Loucy (cell line): ENCODE measurements at regions not wholly inside any gene's neighbourhood (a gene's known extent, or its start where the extent isn't known, plus 50 kb on each side); places are given as distances from the start of the nearest gene placed in this dataset.
"Not testable (repeated sequence)": the region's sequence is repeated elsewhere in the genome, so short reads cannot be mapped to it uniquely, and the experiment has no call there.

Experiments used
- H2AFZ ChIP-seq: fragments of 200-600 bp; sonication (generic); 2 replicates; pipeline ENCODE4 v1.6.0; 2016; ENCODE audit warnings: antibody characterized with exemption, mild to moderate bottlenecking, low read length, moderate library complexity
- H3F3A ChIP-seq: fragments of 200-600 bp; 2 replicates; pipeline ENCODE4 v1.6.0; 2016; ENCODE audit warnings: antibody characterized with exemption, low read depth, mild to moderate bottlenecking
- H3K27me3 ChIP-seq: fragments of 200-600 bp; sonication (generic); 2 replicates; pipeline ENCODE4 v1.6.1; 2014; ENCODE audit warnings: low read length, mild to moderate bottlenecking; ENCODE audit not compliant: insufficient read depth, poor library complexity, severe bottlenecking
- H3K36me3 ChIP-seq: fragments of 200-600 bp; sonication (generic); 2 replicates; pipeline ENCODE4 v1.6.1; 2016; ENCODE audit warnings: low read length; ENCODE audit not compliant: insufficient read depth
- H3K4me1 ChIP-seq: fragments of 200-600 bp; sonication (generic); 2 replicates; pipeline ENCODE4 v1.5.1; 2014; ENCODE audit warnings: low read length, mild to moderate bottlenecking; ENCODE audit not compliant: insufficient read depth, poor library complexity, severe bottlenecking
- H3K4me2 ChIP-seq: fragments of 200-600 bp; sonication (generic); 2 replicates; pipeline ENCODE4 v1.6.0; 2014; ENCODE audit warnings: antibody characterized with exemption, low read length, low read depth, mild to moderate bottlenecking; ENCODE audit not compliant: poor library complexity, severe bottlenecking
- H3K4me3 ChIP-seq: fragments of 200-600 bp; sonication (generic); 2 replicates; pipeline ENCODE4 v1.5.1; 2014; ENCODE audit warnings: low read length, mild to moderate bottlenecking, mixed read lengths; ENCODE audit not compliant: poor library complexity, severe bottlenecking
- H3K79me2 ChIP-seq: fragments of 200-600 bp; sonication (generic); 2 replicates; pipeline ENCODE4 v1.6.1; 2014; ENCODE audit warnings: low read length; ENCODE audit not compliant: insufficient read depth
- H3K9ac ChIP-seq: fragments of 200-600 bp; sonication (generic); 2 replicates; pipeline ENCODE4 v1.6.0; 2014; ENCODE audit warnings: mild to moderate bottlenecking, low read depth, low read length, moderate library complexity; ENCODE audit not compliant: poor library complexity, severe bottlenecking
- H3K9me2 ChIP-seq: fragments of 200-600 bp; sonication (generic); replicated peaks from 2 replicates; pipeline ENCODE4 v1.6.1; 2016; ENCODE audit warnings: low read depth, low read length, mixed read lengths
- H3K9me3 ChIP-seq: fragments of 200-600 bp; sonication (generic); 2 replicates; pipeline ENCODE4 v1.6.1; 2014; ENCODE audit warnings: mild to moderate bottlenecking, antibody characterized with exemption, low read length, low read depth; ENCODE audit not compliant: insufficient read depth
- H4K20me1 ChIP-seq: fragments of 200-600 bp; sonication (generic); 2 replicates; pipeline ENCODE4 v1.6.0; 2014; ENCODE audit warnings: antibody characterized with exemption, low read length, mild to moderate bottlenecking; ENCODE audit not compliant: insufficient read depth, poor library complexity, severe bottlenecking
- CTCF ChIP-seq: fragments of 200-600 bp; sonication (generic); conservative IDR thresholded peaks from 2 replicates; pipeline ENCODE4 v1.5.1; 2014; ENCODE audit warnings: mild to moderate bottlenecking, antibody characterized with exemption, low read length
- EZH2phosphoT487 ChIP-seq: fragments of 200-600 bp; IDR thresholded peaks from 2 replicates; pipeline ENCODE4 v1.6.1; 2018; ENCODE audit warnings: antibody characterized with exemption, mild to moderate bottlenecking, moderate library complexity, borderline replicate concordance

- not testable (repeated sequence) for H3K79me2 ChIP-seq, H4K20me1 ChIP-seq, H3K27me3 ChIP-seq, H2AFZ ChIP-seq, H3K9ac ChIP-seq, H3K9me3 ChIP-seq, H3K9me2 ChIP-seq, H3K36me3 ChIP-seq, H3K4me3 ChIP-seq, H3K4me2 ChIP-seq, H3K4me1 ChIP-seq, H3F3A ChIP-seq
These were observed 157.7 kb downstream of the GIPC2 start for GRCh38 chr1:78203410-78203982.

DNA sequence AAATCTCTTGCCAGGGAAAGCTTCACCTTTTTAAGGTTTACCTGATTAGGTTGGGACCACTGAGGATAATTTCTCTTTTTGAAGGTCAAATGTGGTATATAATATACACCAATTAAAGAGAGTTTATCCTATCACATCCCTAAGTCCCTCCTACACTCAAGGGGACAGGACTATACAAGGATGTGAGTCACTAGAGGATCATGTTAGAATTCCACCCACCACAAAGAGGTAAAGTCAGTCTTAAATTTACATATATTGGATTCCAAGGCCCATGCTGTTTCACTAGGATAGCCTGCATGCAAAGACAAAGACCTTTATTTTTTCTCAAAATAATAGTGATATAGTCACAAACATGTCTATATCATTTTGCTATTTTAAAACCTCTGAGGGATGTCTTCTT, 164.4 kb downstream of the GIPC2 start:
- Histone ChIP-seq H3K9ac (no peak overlapping the region), H3K36me3 (no peaks in the 10 kb centered on the region), H3K4me2 (no peak overlapping the region), H3K4me1 (no peaks in the 10 kb centered on the region), H3K79me2 (no peaks in the 10 kb centered on the region), H3K9me2 (no peaks in the 10 kb centered on the region), H3F3A (no peaks in the 10 kb centered on the region), H3K27me3 (no peaks in the 10 kb centered on the region), H4K20me1 (no peaks in the 10 kb centered on the region), H3K4me3 (no peak overlapping the region), H2AFZ (no peak overlapping the region), H3K9me3 (no peaks in the 10 kb centered on the region)
- TF ChIP-seq CTCF (no peak), EZH2phosphoT487 (no peak)

DNA sequence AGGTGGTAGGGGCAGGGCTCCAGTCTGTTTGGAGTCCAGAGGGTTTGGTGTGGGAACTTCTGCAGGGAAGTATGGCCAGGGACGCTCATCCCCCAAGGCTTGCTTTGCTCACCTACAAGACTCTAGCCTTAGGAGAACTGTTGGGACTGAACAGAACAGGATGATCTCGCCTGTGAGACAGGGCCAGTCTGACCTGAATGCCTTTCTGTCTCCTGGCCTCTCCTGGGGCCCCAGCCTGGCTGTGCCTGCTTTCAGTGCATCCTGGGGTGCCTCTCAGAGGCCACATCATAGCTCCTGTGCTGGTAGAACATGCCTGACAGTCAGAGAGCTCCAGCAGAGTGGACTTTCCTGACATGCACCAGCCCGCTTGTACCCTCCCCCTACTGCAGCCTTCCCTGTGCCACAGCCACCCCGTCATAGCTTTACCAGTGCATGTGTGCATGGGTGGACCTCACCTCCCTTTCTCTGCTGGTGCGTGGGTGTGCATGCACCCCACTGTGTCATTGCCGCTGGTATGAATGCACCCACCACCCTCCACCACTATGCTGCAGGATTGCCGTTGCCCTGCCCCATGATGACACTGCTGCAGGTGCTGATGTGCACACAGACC, 165.8 kb downstream of the GIPC2 start:
- Histone ChIP-seq H3K27me3 (no peaks in the 10 kb centered on the region), H3K4me1 (no peaks in the 10 kb centered on the region), H4K20me1 (no peaks in the 10 kb centered on the region), H3K4me3 (no peak overlapping the region), H3K4me2 (no peak overlapping the region), H3K9me2 (no peaks in the 10 kb centered on the region), H3K79me2 (no peaks in the 10 kb centered on the region), H3K9ac (no peak overlapping the region), H3K36me3 (no peaks in the 10 kb centered on the region), H3F3A (no peaks in the 10 kb centered on the region), H3K9me3 (no peaks in the 10 kb centered on the region), H2AFZ (no peak overlapping the region)
- TF ChIP-seq CTCF (no peak), EZH2phosphoT487 (no peak)

DNA sequence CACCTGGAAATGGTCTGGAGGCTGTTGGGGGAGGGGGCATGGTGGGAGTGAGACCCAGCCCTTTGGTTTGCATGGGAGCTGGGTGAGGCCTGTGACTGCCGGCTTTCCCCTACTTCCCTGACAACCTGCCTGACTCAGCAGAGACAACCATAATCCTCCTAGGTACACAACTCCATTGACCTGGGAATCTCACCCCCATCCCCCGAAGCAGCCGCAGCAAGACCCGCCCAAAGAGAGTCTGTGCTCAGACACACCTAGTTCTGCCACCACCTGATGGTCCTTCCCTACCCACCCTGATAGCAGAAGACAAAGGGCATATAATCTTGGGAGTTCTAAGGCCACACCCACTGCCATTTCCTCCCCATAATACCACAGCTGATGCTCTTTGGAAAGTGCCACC, 168.6 kb downstream of the GIPC2 start:
- Histone ChIP-seq H3K9me3 (no peaks in the 10 kb centered on the region), H3K27me3 (no peaks in the 10 kb centered on the region), H3K4me3 (no peak overlapping the region), H3K9me2 (no peaks in the 10 kb centered on the region), H3K79me2 (no peaks in the 10 kb centered on the region), H3K36me3 (no peaks in the 10 kb centered on the region), H3K4me2 (no peak overlapping the region), H4K20me1 (no peaks in the 10 kb centered on the region), H3K4me1 (no peaks in the 10 kb centered on the region), H3K9ac (no peak overlapping the region), H3F3A (no peaks in the 10 kb centered on the region), H2AFZ (no peak overlapping the region)
- TF ChIP-seq EZH2phosphoT487 = no peak
- TF ChIP-seq CTCF = no peak
